Colonic mucosa (tissue), 4 donors: ENCODE measurements at regions not wholly inside any gene's neighbourhood (a gene's known extent, or its start where the extent isn't known, plus 50 kb on each side); places are given as distances from the start of the nearest gene placed in this dataset.

Experiments used
- DNase-seq: peaks from one replicate; pipeline ENCODE4 v3.0.0-alpha.2; 2020
- H3K27ac ChIP-seq: fragments of 200-600 bp; one replicate; pipeline ENCODE4 v1.8.0; 2021
- H3K27me3 ChIP-seq: fragments of 200-600 bp; one replicate; pipeline ENCODE4 v1.8.0; 2021
- H3K36me3 ChIP-seq: fragments of 200-600 bp; one replicate; pipeline ENCODE4 v1.8.0; 2021
- H3K4me1 ChIP-seq: fragments of 200-600 bp; one replicate; pipeline ENCODE4 v1.8.0; 2021; ENCODE audit warnings: mild to moderate bottlenecking
- H3K4me3 ChIP-seq: fragments of 200-600 bp; one replicate; pipeline ENCODE4 v1.8.0; 2021
- H3K9ac ChIP-seq, 2 donors: one replicate each; pipeline ENCODE4 v1.7.0; 2013; ENCODE audit warnings: control low read depth in 2 of 2, low read depth in 2 of 2, low read length in 2 of 2
- H3K9me3 ChIP-seq: fragments of 200-600 bp; one replicate; pipeline ENCODE4 v1.8.0; 2021
- intact Hi-C: fragments of 100-400 bp; cut with DNase I; formaldehyde crosslinking; loops from one replicate; pipeline ENCODE4 v1.14.1; 2022
- TF ChIP-seq, protein P1 (sequence below): fragments of 200-600 bp; IDR thresholded peaks from one replicate; pipeline ENCODE4 v1.8.0; 2022; ENCODE audit warnings: antibody characterized with exemption, mild to moderate bottlenecking
- donor health status: healthy.
- donor health status: DM: no; HTN: no; CAD: no.
- donor health status: DM: no; HTN: no; CAD: no.

DNA sequence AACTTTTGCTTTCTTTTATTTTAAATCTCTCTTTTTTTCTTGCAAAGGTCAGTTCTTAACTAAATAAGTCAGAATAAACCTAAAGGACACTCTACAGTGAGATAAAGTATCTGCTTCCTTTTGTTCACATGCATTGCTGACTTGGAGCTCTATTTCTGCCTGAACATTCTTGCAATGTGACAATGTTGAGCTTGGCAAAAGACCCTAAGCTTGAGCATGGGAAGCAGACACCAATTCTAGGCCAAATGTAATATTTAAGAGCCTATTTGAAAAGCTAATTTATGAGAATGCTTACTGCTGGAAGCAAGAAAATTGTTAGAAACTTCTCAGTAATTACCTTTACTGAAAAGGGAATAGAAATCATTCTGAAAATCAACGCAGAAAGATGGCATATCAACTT is 556.2 kb downstream of the CBLN4 start:
- TF ChIP-seq, protein P1, sequence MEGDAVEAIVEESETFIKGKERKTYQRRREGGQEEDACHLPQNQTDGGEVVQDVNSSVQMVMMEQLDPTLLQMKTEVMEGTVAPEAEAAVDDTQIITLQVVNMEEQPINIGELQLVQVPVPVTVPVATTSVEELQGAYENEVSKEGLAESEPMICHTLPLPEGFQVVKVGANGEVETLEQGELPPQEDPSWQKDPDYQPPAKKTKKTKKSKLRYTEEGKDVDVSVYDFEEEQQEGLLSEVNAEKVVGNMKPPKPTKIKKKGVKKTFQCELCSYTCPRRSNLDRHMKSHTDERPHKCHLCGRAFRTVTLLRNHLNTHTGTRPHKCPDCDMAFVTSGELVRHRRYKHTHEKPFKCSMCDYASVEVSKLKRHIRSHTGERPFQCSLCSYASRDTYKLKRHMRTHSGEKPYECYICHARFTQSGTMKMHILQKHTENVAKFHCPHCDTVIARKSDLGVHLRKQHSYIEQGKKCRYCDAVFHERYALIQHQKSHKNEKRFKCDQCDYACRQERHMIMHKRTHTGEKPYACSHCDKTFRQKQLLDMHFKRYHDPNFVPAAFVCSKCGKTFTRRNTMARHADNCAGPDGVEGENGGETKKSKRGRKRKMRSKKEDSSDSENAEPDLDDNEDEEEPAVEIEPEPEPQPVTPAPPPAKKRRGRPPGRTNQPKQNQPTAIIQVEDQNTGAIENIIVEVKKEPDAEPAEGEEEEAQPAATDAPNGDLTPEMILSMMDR: no peak
- no peaks in the 10 kb centered on the region for H3K4me1 ChIP-seq
- no peak for DNase-seq

GRCh38 chr20:55446301-55446700 is 559.0 kb downstream of the CBLN4 start:
- no peaks in the 10 kb centered on the region for H3K27me3 ChIP-seq
- no peak overlapping the region for H3K4me3 ChIP-seq
- no peaks in the 10 kb centered on the region for H3K9me3 ChIP-seq
- no peaks in the 10 kb centered on the region for H3K4me1 ChIP-seq
- intact Hi-C loops: no loop called here
- H3K36me3 ChIP-seq: no peaks in the 10 kb centered on the region
- DNase-seq: no peak
- H3K27ac ChIP-seq: no peak overlapping the region
- no peak overlapping the region for H3K9ac ChIP-seq
- TF ChIP-seq, protein P1: no peak

More for the DNA sequence above, 556.2 kb downstream of the CBLN4 start:
- H3K9ac ChIP-seq: no peak overlapping the region
- no peak overlapping the region for H3K4me3 ChIP-seq
- intact Hi-C loops: no loop called here
- H3K27me3 ChIP-seq: no peaks in the 10 kb centered on the region
- H3K36me3 ChIP-seq: no peaks in the 10 kb centered on the region
- no peak overlapping the region for H3K27ac ChIP-seq
- H3K9me3 ChIP-seq: no peaks in the 10 kb centered on the region

DNA sequence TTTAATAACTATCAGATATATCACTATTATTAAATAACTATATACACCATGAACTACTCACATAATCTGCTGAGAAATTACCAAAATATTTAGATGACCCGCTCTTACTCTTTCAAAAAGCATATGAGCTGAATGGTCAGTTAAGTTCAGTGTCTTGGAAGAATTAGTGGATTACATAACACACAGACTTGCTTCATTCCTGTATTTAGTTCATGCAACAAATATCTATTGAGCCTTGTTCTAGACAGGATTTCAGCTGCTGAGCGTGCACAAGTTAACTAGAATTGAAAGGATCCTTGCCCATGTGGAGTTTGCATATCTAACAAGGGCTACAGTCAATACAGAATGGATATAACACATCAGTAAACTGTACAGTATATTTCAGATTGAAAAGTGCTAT is 566.2 kb downstream of the CBLN4 start:
- no peaks in the 10 kb centered on the region for H3K27me3 ChIP-seq
- no peak overlapping the region for H3K4me3 ChIP-seq
- no peak overlapping the region for H3K27ac ChIP-seq
- TF ChIP-seq, protein P1: no peak
- no peak for DNase-seq
- H3K9ac ChIP-seq: no peak overlapping the region
- intact Hi-C loops: no loop called here
- H3K4me1 ChIP-seq: no peaks in the 10 kb centered on the region
- no peaks in the 10 kb centered on the region for H3K9me3 ChIP-seq
- H3K36me3 ChIP-seq: no peaks in the 10 kb centered on the region

DNA sequence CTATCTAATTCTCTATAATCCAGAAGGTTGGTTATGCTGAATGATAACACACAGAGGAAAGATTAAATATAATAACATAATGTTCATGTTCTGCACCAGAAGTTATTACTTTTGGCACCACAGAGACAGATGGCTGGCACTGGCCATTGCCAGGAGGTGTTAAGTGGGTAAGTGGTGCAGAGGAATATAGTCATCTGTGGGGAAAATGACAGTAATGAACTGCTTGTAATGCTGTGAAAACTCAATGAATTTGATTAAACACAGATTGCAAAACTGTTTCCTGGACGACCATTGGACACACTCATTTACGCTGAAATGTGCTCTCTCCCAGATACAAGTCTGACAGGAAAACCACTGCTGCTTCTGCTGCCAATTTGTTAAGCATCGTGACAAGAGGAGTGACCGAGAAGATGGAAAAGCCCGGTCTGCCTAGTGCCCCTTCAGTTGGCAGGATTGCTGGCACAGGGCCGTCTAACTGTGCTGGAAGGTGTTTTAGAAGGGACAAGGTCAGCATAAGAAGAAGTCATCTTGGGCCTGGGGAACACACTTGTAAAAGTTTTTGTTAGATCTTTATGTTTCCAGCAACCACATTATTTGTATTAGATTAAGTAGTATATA is 567.4 kb downstream of the CBLN4 start:
- no peaks in the 10 kb centered on the region for H3K9me3 ChIP-seq
- no peak overlapping the region for H3K4me3 ChIP-seq
- intact Hi-C loops: no loop called here
- H3K9ac ChIP-seq: no peak overlapping the region
- DNase-seq: no peak
- TF ChIP-seq, protein P1: no peak
- H3K27ac ChIP-seq: no peak overlapping the region
- H3K27me3 ChIP-seq: no peaks in the 10 kb centered on the region
- H3K4me1 ChIP-seq: no peaks in the 10 kb centered on the region
- no peaks in the 10 kb centered on the region for H3K36me3 ChIP-seq

- DNase-seq: no peak
- Histone ChIP-seq H3K27me3 (no peaks in the 10 kb centered on the region), H3K9me3 (no peaks in the 10 kb centered on the region), H3K9ac (no peak overlapping the region), H3K27ac (no peak overlapping the region), H3K4me1 (no peaks in the 10 kb centered on the region), H3K36me3 (no peaks in the 10 kb centered on the region), H3K4me3 (no peak overlapping the region)
- TF ChIP-seq, protein P1: no peak
- intact Hi-C loops: no loop called here
Observed at GRCh38 chr20:55424968-55425367, 580.4 kb downstream of the CBLN4 start.
